Progenitor cell of endocrine pancreas (in vitro differentiated cells): ENCODE measurements at regions not wholly inside any gene's neighbourhood (a gene's known extent, or its start where the extent isn't known, plus 50 kb on each side); places are given as distances from the start of the nearest gene placed in this dataset.

Experiments
- DNase-seq: peaks from one replicate; pipeline ENCODE4 v3.0.0; 2021; ENCODE audit warnings: low spot score; ENCODE audit not compliant: unreplicated experiment
- H3K27ac Mint-ChIP-seq: 2 replicates; pipeline ENCODE4 v1.8.0; 2021; ENCODE audit warnings: mild to moderate bottlenecking, moderate library complexity, mixed read lengths
- H3K27me3 Mint-ChIP-seq: 2 replicates; pipeline ENCODE4 v1.8.0; 2021; ENCODE audit warnings: mixed read lengths
- H3K36me3 Mint-ChIP-seq: 2 replicates; pipeline ENCODE4 v1.8.0; 2022; ENCODE audit warnings: mixed read lengths; ENCODE audit not compliant: insufficient read depth
- H3K4me1 Mint-ChIP-seq: 2 replicates; pipeline ENCODE4 v1.8.0; 2021; ENCODE audit warnings: low read depth, mixed read lengths
- H3K4me3 Mint-ChIP-seq: 2 replicates; pipeline ENCODE4 v1.8.0; 2021; ENCODE audit warnings: low read depth, mild to moderate bottlenecking, moderate library complexity, mixed read lengths
- H3K9me3 Mint-ChIP-seq: 2 replicates; pipeline ENCODE4 v1.8.0; 2021; ENCODE audit warnings: low read depth, mixed read lengths
- TF ChIP-seq, protein P1 (sequence below): fragments of 200-600 bp; sonication (generic); IDR thresholded peaks from one replicate; pipeline ENCODE4 v1.5.0; 2021; ENCODE audit warnings: antibody characterized with exemption, mild to moderate bottlenecking; ENCODE audit not compliant: unreplicated experiment

DNA sequence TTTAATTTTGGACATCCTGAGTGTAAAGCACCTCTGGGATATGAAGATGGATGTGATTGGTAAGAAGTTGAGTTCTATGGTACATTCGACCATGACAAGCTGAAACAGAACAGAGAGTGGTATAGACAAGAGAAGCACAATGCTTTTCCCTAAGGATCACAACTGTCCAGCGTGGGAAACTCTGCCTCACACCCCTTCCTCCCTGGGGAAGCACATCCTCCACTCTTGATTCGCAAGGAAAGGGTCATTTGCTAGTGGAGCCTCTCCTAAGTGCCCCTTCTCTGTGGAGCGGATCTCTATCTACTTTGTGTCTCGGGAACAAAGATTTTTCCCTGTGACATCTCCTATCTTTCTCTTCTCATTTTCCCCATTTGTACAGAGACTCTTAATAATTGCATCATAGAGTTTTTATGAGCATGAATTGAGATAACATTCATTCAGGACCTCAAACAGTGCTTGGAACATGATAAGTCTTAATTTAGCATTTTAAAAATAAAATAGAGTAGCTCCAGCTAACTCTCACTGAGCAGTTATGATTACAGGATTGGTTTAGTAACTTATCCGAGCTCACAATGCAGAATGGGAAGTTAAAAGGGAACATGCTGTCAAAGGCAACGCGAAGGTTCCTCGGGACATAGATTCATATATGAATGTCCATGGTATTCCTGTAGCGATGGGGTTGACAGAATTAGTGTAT, 775.2 kb downstream of the C6orf118 start:
- no peak for DNase-seq
- no peak overlapping the region for H3K4me3 Mint-ChIP-seq
- no peaks in the 10 kb centered on the region for H3K27me3 Mint-ChIP-seq
- peaks cover 8% of the 10 kb centered on the region for H3K4me1 Mint-ChIP-seq
- H3K27ac Mint-ChIP-seq, result no peak overlapping the region
- TF ChIP-seq, protein P1, sequence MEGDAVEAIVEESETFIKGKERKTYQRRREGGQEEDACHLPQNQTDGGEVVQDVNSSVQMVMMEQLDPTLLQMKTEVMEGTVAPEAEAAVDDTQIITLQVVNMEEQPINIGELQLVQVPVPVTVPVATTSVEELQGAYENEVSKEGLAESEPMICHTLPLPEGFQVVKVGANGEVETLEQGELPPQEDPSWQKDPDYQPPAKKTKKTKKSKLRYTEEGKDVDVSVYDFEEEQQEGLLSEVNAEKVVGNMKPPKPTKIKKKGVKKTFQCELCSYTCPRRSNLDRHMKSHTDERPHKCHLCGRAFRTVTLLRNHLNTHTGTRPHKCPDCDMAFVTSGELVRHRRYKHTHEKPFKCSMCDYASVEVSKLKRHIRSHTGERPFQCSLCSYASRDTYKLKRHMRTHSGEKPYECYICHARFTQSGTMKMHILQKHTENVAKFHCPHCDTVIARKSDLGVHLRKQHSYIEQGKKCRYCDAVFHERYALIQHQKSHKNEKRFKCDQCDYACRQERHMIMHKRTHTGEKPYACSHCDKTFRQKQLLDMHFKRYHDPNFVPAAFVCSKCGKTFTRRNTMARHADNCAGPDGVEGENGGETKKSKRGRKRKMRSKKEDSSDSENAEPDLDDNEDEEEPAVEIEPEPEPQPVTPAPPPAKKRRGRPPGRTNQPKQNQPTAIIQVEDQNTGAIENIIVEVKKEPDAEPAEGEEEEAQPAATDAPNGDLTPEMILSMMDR, result no peak
- H3K36me3 Mint-ChIP-seq, result no peaks in the 10 kb centered on the region
- H3K9me3 Mint-ChIP-seq, result peaks cover 3% of the 10 kb centered on the region

- TF ChIP-seq, protein P1, result no peak
- no peak for DNase-seq
- no peak overlapping the region for H3K4me3 Mint-ChIP-seq
- H3K27me3 Mint-ChIP-seq, result no peaks in the 10 kb centered on the region
- H3K4me1 Mint-ChIP-seq, result peaks cover 8% of the 10 kb centered on the region
- H3K27ac Mint-ChIP-seq, result no peak overlapping the region
- H3K36me3 Mint-ChIP-seq, result no peaks in the 10 kb centered on the region
- H3K9me3 Mint-ChIP-seq, result peaks cover 3% of the 10 kb centered on the region
Measured at GRCh38 chr6:164533045-164533362, 776.4 kb downstream of the C6orf118 start.

GRCh38 chr6:164532198-164533044, 777.0 kb downstream of the C6orf118 start:
- no peaks in the 10 kb centered on the region for H3K27me3 Mint-ChIP-seq
- H3K4me1 Mint-ChIP-seq, result peaks cover 8% of the 10 kb centered on the region
- no peak for DNase-seq
- TF ChIP-seq, protein P1, result no peak
- no peak overlapping the region for H3K4me3 Mint-ChIP-seq
- H3K27ac Mint-ChIP-seq, result no peak overlapping the region
- H3K36me3 Mint-ChIP-seq, result no peaks in the 10 kb centered on the region
- H3K9me3 Mint-ChIP-seq, result peaks cover 3% of the 10 kb centered on the region

GRCh38 chr6:164531736-164532135, 777.7 kb downstream of the C6orf118 start:
- peaks cover 8% of the 10 kb centered on the region for H3K4me1 Mint-ChIP-seq
- TF ChIP-seq, protein P1, result no peak
- H3K36me3 Mint-ChIP-seq, result no peaks in the 10 kb centered on the region
- H3K27me3 Mint-ChIP-seq, result no peaks in the 10 kb centered on the region
- H3K9me3 Mint-ChIP-seq, result peaks cover 3% of the 10 kb centered on the region
- no peak overlapping the region for H3K27ac Mint-ChIP-seq
- H3K4me3 Mint-ChIP-seq, result no peak overlapping the region
- DNase-seq, result no peak

DNA sequence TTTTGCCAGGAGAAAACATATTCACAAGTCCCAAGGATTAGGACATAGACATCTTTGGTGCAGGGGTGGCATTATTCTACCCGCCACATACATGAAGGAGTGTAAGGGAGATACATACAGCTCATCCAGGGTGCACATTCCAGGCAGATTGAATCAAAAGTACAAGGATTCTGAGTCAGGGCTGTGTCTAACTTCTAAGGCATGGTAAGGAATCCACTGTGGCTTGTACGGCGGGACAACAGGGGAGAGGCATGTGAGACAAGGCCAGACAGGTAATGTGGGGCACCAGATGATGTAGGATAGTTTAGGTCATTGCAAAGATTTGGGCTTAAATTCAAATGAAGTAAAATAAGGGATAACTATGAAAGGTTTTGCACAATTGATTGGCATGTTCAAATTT, 780.9 kb downstream of the C6orf118 start:
- Mint-ChIP-seq H3K27me3 (no peaks in the 10 kb centered on the region), H3K36me3 (no peaks in the 10 kb centered on the region), H3K4me1 (peaks cover 8% of the 10 kb centered on the region), H3K9me3 (peaks cover 14% of the 10 kb centered on the region), H3K4me3 (no peak overlapping the region), H3K27ac (no peak overlapping the region)
- TF ChIP-seq, protein P1, result no peak
- DNase-seq, result no peak
